A673 (cell line): ENCODE measurements at regions not wholly inside any gene's neighbourhood (a gene's known extent, or its start where the extent isn't known, plus 50 kb on each side); places are given as distances from the start of the nearest gene placed in this dataset.

Experiments
- EZH2 ChIP-seq: fragments of 200-600 bp; sonication (generic); IDR thresholded peaks from 2 replicates; pipeline ENCODE4 v1.6.1; 2017; ENCODE audit warnings: borderline replicate concordance, low read depth, mild to moderate bottlenecking, mixed read lengths, antibody characterized with exemption, low read length; ENCODE audit not compliant: poor library complexity, severe bottlenecking
- TF ChIP-seq, protein P1 (sequence below): fragments of 300-800, 200-600 bp; sonication (generic); conservative IDR thresholded peaks from 2 replicates; pipeline ENCODE4 v1.5.1; 2017; ENCODE audit warnings: low read depth, mild to moderate bottlenecking, antibody characterized with exemption, low read length, moderate library complexity, mixed read lengths

DNA sequence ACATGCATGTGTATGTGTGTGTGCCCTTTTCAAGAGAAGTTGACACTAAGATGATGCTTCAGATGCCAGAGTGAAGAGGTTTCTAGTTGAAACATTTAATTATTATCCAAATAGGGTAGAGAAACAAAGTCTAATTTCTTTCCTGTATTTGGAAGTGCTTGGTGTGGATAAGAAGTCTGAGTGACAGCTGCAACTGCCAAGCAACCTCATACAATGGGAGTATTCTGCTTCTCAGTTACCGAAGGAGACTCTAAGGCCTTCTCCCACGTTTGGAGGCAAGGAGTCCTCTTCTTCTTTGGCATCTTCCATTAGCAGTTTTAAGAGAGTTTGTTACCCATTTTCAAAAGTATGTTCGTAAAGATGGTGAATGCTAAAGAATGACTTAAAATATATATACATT, 82.4 kb downstream of the HDGFL1 start:
- no peak for TF ChIP-seq EZH2
- TF ChIP-seq, protein P1, sequence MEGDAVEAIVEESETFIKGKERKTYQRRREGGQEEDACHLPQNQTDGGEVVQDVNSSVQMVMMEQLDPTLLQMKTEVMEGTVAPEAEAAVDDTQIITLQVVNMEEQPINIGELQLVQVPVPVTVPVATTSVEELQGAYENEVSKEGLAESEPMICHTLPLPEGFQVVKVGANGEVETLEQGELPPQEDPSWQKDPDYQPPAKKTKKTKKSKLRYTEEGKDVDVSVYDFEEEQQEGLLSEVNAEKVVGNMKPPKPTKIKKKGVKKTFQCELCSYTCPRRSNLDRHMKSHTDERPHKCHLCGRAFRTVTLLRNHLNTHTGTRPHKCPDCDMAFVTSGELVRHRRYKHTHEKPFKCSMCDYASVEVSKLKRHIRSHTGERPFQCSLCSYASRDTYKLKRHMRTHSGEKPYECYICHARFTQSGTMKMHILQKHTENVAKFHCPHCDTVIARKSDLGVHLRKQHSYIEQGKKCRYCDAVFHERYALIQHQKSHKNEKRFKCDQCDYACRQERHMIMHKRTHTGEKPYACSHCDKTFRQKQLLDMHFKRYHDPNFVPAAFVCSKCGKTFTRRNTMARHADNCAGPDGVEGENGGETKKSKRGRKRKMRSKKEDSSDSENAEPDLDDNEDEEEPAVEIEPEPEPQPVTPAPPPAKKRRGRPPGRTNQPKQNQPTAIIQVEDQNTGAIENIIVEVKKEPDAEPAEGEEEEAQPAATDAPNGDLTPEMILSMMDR: no peak
